ENCODE measurements at regions not wholly inside any gene's neighbourhood (a gene's known extent, or its start where the extent isn't known, plus 50 kb on each side); places are given as distances from the start of the nearest gene placed in this dataset.

- no peak for TF ChIP-seq CTCF (IDR thresholded peaks at IDR 0.05; ENCODE audit: poor library complexity)
- TF ChIP-seq EZH2 (IDR thresholded peaks at IDR 0.05; ENCODE audit: borderline replicate concordance), result no peak
These were observed 897.0 kb downstream of the EFNB2 start for GRCh38 chr13:105638426-105638825.

Measured in hepatocyte (in vitro differentiated cells).